SK-N-SH treated with all-trans-retinoic acid at 6 μM for 48 hours (cell line): ENCODE measurements at regions not wholly inside any gene's neighbourhood (a gene's known extent, or its start where the extent isn't known, plus 50 kb on each side); places are given as distances from the start of the nearest gene placed in this dataset.

Experiments
- ATAC-seq: fragments of 200-7000 bp; cut with Tn5 transposase; 3 replicates; pipeline ENCODE4 v1.9.1; 2020; ENCODE audit warnings: mild to moderate bottlenecking, moderate library complexity
- ARNTL ChIP-seq: fragments of 450-650 bp; formaldehyde crosslinking; IDR thresholded peaks from 2 replicates; pipeline ENCODE4 v1.5.0; 2020; ENCODE audit warnings: low read depth, mild to moderate bottlenecking, moderate library complexity, borderline replicate concordance
- BACH2 ChIP-seq: fragments of 250-450 bp; sonication (Bioruptor Pico); IDR thresholded peaks from 2 replicates; pipeline ENCODE4 v1.9.0; 2021; ENCODE audit warnings: mild to moderate bottlenecking, borderline replicate concordance
- CSDC2 ChIP-seq: fragments of 250-450 bp; sonication (Bioruptor Pico); IDR thresholded peaks from 2 replicates; pipeline ENCODE4 v1.5.0; 2020; ENCODE audit warnings: mild to moderate bottlenecking, moderate library complexity
- ESRRG ChIP-seq: fragments of 250-450 bp; sonication (Bioruptor Pico); IDR thresholded peaks from 2 replicates; pipeline ENCODE4 v1.6.1; 2021; ENCODE audit warnings: mild to moderate bottlenecking
- GLIS3 ChIP-seq: fragments of 250-450 bp; sonication (Bioruptor Pico); IDR thresholded peaks from 2 replicates; pipeline ENCODE4 v1.5.0; 2020; ENCODE audit warnings: mild to moderate bottlenecking, moderate library complexity
- ISL1 ChIP-seq: fragments of 250-450 bp; sonication (Bioruptor Pico); IDR thresholded peaks from 2 replicates; pipeline ENCODE4 v2.1.2; 2022; ENCODE audit warnings: mild to moderate bottlenecking, moderate library complexity
- OSR1 ChIP-seq: fragments of 250-450 bp; sonication (Bioruptor Pico); IDR thresholded peaks from 2 replicates; pipeline ENCODE4 v1.8.0; 2022; ENCODE audit warnings: moderate library complexity, mild to moderate bottlenecking, inconsistent platforms
- PPARA ChIP-seq: fragments of 250-450 bp; sonication (Bioruptor Pico); IDR thresholded peaks from 2 replicates; pipeline ENCODE4 v1.5.0; 2020; ENCODE audit warnings: mild to moderate bottlenecking, borderline replicate concordance
- RARB ChIP-seq: fragments of 250-450 bp; sonication (Bioruptor Pico); IDR thresholded peaks from 2 replicates; pipeline ENCODE4 v1.8.0; 2021; ENCODE audit warnings: mild to moderate bottlenecking, moderate library complexity
- SNAI2 ChIP-seq: fragments of 250-450 bp; sonication (Bioruptor Pico); IDR thresholded peaks from 2 replicates; pipeline ENCODE4 v1.5.0; 2020; ENCODE audit warnings: mild to moderate bottlenecking, moderate library complexity
- TCF4 ChIP-seq: fragments of 250-450 bp; sonication (Bioruptor Pico); IDR thresholded peaks from 2 replicates; pipeline ENCODE4 v1.8.0; 2021; ENCODE audit warnings: mild to moderate bottlenecking, moderate library complexity, borderline replicate concordance
- TOX ChIP-seq: fragments of 250-450 bp; sonication (Bioruptor Pico); IDR thresholded peaks from 2 replicates; pipeline ENCODE4 v1.8.0; 2021; ENCODE audit warnings: mild to moderate bottlenecking, moderate library complexity, borderline replicate concordance
- ZC3H10 ChIP-seq: fragments of 250-450 bp; sonication (Bioruptor Pico); IDR thresholded peaks from 2 replicates; pipeline ENCODE4 v1.5.1; 2021; ENCODE audit warnings: mild to moderate bottlenecking, moderate library complexity
- ZFP3 ChIP-seq: fragments of 250-450 bp; sonication (Bioruptor Pico); IDR thresholded peaks from 2 replicates; pipeline ENCODE4 v1.5.0; 2020; ENCODE audit warnings: mild to moderate bottlenecking, moderate library complexity
- ZFP30 ChIP-seq: fragments of 450-650 bp; formaldehyde crosslinking; IDR thresholded peaks from 2 replicates; pipeline ENCODE4 v1.5.0; 2022; ENCODE audit warnings: mild to moderate bottlenecking, moderate library complexity
- ZNF565 ChIP-seq: fragments of 450-650 bp; formaldehyde crosslinking; conservative IDR thresholded peaks from 2 replicates; pipeline ENCODE4 v1.5.0; 2020; ENCODE audit warnings: low read depth, mild to moderate bottlenecking, moderate library complexity
- ZNF70 ChIP-seq: fragments of 450-650 bp; formaldehyde crosslinking; IDR thresholded peaks from 2 replicates; pipeline ENCODE4 v1.5.0; 2020; ENCODE audit warnings: mild to moderate bottlenecking, moderate library complexity
- ZNF8 ChIP-seq: fragments of 450-650 bp; formaldehyde crosslinking; IDR thresholded peaks from 2 replicates; pipeline ENCODE4 v1.5.0; 2020; ENCODE audit warnings: mild to moderate bottlenecking, moderate library complexity
- TF ChIP-seq, protein P1 (sequence below): fragments of 250-450 bp; sonication (Bioruptor Pico); IDR thresholded peaks from 2 replicates; pipeline ENCODE4 v1.8.0; 2021; ENCODE audit warnings: low read depth, mild to moderate bottlenecking, moderate library complexity, borderline replicate concordance
- TF ChIP-seq, protein P2 (sequence below): fragments of 250-450 bp; sonication (Bioruptor Pico); IDR thresholded peaks from 2 replicates; pipeline ENCODE4 v1.5.0; 2020; ENCODE audit warnings: mild to moderate bottlenecking, moderate library complexity
- TF ChIP-seq, protein P3 (sequence below): fragments of 250-450 bp; sonication (Bioruptor Pico); IDR thresholded peaks from 2 replicates; pipeline ENCODE4 v1.8.0; 2020; ENCODE audit warnings: mild to moderate bottlenecking, moderate library complexity, borderline replicate concordance
- TF ChIP-seq, protein P4 (sequence below): fragments of 250-450 bp; sonication (Bioruptor Pico); IDR thresholded peaks from 2 replicates; pipeline ENCODE4 v1.5.1; 2020; ENCODE audit warnings: low read depth, mild to moderate bottlenecking, moderate library complexity
- TF ChIP-seq, protein P5 (sequence below): fragments of 250-450 bp; sonication (Bioruptor Pico); IDR thresholded peaks from 2 replicates; pipeline ENCODE4 v1.5.1; 2021; ENCODE audit warnings: mild to moderate bottlenecking, moderate library complexity

DNA sequence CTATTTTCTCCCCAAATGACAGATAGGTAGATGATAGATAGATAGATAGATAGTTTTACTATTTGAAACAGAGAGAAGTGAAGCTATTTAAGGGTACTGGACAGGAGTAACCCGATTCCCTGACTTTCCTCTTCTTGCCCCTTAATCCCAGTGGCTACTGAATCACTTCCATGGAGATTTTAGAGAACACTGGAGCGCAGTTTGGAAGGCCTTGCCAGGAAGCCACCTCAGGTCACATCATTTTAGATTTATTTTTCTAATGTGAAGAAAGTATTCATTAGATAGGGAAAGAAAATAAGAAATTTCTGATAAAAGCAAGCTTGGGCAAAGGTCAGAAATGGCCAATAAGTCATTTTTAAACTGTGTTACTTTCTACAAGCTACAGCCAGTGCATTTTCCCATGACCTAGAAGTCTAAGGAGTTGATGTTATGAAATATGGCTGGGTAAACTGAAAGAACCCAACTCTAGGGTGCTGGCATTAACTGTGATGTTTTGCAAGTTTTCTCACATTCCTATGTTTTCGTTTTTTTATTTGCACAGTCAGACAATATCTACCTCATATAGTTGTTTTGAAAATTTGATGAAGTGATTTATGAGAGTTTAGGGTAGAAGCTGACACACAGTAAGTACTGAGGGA lies 544.7 kb upstream of the PTGER4 start:
- no peak for ATAC-seq

DNA sequence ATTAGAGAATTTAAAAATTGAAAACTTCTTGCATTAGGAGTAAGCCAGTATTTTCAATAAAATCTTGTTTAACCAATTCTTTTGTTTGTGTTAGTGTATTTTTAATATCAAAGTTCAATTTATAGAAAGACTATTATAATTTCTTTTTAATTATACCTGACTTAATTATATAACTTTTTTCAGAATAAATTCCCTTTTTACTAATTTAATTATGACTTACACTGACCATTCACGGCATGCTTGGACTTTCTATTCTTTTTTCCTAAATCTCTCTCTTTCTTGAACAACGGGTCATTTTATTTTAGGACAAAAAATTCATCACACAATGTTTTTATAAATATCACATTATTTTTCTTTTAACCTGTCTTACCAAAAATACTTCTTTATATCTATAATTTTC lies 555.3 kb upstream of the PTGER4 start:
- no peak for ATAC-seq
- TF ChIP-seq ZFP30 (CRISPR knock-in tag): no peak
- TF ChIP-seq ZNF70 (CRISPR knock-in tag): no peak
- TF ChIP-seq ZFP3: no peak
- TF ChIP-seq CSDC2 (CRISPR knock-in tag): no peak
- no peak for TF ChIP-seq ESRRG (CRISPR knock-in tag)
- TF ChIP-seq SNAI2 (CRISPR knock-in tag): no peak
- TF ChIP-seq, protein P1, sequence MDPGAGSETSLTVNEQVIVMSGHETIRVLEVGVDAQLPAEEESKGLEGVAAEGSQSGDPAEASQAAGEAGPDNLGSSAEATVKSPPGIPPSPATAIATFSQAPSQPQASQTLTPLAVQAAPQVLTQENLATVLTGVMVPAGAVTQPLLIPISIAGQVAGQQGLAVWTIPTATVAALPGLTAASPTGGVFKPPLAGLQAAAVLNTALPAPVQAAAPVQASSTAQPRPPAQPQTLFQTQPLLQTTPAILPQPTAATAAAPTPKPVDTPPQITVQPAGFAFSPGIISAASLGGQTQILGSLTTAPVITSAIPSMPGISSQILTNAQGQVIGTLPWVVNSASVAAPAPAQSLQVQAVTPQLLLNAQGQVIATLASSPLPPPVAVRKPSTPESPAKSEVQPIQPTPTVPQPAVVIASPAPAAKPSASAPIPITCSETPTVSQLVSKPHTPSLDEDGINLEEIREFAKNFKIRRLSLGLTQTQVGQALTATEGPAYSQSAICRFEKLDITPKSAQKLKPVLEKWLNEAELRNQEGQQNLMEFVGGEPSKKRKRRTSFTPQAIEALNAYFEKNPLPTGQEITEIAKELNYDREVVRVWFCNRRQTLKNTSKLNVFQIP (CRISPR knock-in tag): no peak
- no peak for TF ChIP-seq ARNTL (CRISPR knock-in tag)
- TF ChIP-seq, protein P2, sequence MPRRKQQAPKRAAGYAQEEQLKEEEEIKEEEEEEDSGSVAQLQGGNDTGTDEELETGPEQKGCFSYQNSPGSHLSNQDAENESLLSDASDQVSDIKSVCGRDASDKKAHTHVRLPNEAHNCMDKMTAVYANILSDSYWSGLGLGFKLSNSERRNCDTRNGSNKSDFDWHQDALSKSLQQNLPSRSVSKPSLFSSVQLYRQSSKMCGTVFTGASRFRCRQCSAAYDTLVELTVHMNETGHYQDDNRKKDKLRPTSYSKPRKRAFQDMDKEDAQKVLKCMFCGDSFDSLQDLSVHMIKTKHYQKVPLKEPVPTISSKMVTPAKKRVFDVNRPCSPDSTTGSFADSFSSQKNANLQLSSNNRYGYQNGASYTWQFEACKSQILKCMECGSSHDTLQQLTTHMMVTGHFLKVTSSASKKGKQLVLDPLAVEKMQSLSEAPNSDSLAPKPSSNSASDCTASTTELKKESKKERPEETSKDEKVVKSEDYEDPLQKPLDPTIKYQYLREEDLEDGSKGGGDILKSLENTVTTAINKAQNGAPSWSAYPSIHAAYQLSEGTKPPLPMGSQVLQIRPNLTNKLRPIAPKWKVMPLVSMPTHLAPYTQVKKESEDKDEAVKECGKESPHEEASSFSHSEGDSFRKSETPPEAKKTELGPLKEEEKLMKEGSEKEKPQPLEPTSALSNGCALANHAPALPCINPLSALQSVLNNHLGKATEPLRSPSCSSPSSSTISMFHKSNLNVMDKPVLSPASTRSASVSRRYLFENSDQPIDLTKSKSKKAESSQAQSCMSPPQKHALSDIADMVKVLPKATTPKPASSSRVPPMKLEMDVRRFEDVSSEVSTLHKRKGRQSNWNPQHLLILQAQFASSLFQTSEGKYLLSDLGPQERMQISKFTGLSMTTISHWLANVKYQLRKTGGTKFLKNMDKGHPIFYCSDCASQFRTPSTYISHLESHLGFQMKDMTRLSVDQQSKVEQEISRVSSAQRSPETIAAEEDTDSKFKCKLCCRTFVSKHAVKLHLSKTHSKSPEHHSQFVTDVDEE (CRISPR knock-in tag): no peak
- no peak for TF ChIP-seq ISL1 (CRISPR knock-in tag)
- TF ChIP-seq OSR1: no peak
- TF ChIP-seq ZNF8 (CRISPR knock-in tag): no peak
- TF ChIP-seq BACH2 (CRISPR knock-in tag): no peak
- TF ChIP-seq, protein P3, sequence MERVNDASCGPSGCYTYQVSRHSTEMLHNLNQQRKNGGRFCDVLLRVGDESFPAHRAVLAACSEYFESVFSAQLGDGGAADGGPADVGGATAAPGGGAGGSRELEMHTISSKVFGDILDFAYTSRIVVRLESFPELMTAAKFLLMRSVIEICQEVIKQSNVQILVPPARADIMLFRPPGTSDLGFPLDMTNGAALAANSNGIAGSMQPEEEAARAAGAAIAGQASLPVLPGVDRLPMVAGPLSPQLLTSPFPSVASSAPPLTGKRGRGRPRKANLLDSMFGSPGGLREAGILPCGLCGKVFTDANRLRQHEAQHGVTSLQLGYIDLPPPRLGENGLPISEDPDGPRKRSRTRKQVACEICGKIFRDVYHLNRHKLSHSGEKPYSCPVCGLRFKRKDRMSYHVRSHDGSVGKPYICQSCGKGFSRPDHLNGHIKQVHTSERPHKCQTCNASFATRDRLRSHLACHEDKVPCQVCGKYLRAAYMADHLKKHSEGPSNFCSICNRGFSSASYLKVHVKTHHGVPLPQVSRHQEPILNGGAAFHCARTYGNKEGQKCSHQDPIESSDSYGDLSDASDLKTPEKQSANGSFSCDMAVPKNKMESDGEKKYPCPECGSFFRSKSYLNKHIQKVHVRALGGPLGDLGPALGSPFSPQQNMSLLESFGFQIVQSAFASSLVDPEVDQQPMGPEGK (CRISPR knock-in tag): no peak

More for the DNA sequence above, 544.7 kb upstream of the PTGER4 start:
- no peak for TF ChIP-seq ZNF70 (CRISPR knock-in tag)
- TF ChIP-seq ARNTL (CRISPR knock-in tag): no peak
- TF ChIP-seq, protein P4, sequence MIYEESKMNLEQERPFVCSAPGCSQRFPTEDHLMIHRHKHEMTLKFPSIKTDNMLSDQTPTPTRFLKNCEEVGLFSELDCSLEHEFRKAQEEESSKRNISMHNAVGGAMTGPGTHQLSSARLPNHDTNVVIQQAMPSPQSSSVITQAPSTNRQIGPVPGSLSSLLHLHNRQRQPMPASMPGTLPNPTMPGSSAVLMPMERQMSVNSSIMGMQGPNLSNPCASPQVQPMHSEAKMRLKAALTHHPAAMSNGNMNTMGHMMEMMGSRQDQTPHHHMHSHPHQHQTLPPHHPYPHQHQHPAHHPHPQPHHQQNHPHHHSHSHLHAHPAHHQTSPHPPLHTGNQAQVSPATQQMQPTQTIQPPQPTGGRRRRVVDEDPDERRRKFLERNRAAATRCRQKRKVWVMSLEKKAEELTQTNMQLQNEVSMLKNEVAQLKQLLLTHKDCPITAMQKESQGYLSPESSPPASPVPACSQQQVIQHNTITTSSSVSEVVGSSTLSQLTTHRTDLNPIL (CRISPR knock-in tag): no peak
- TF ChIP-seq CSDC2 (CRISPR knock-in tag): no peak
- no peak for TF ChIP-seq ZFP3
- TF ChIP-seq ZNF565 (CRISPR knock-in tag): no peak
- TF ChIP-seq TOX: no peak
- TF ChIP-seq ZC3H10 (CRISPR knock-in tag): no peak
- no peak for TF ChIP-seq TCF4
- TF ChIP-seq ZFP30 (CRISPR knock-in tag): no peak
- TF ChIP-seq, protein P3 (CRISPR knock-in tag): no peak
- no peak for TF ChIP-seq GLIS3 (CRISPR knock-in tag)
- TF ChIP-seq, protein P5, sequence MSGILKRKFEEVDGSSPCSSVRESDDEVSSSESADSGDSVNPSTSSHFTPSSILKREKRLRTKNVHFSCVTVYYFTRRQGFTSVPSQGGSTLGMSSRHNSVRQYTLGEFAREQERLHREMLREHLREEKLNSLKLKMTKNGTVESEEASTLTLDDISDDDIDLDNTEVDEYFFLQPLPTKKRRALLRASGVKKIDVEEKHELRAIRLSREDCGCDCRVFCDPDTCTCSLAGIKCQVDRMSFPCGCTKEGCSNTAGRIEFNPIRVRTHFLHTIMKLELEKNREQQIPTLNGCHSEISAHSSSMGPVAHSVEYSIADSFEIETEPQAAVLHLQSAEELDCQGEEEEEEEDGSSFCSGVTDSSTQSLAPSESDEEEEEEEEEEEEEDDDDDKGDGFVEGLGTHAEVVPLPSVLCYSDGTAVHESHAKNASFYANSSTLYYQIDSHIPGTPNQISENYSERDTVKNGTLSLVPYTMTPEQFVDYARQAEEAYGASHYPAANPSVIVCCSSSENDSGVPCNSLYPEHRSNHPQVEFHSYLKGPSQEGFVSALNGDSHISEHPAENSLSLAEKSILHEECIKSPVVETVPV (CRISPR knock-in tag): no peak
- no peak for TF ChIP-seq RARB (CRISPR knock-in tag)
- no peak for TF ChIP-seq OSR1
- no peak for TF ChIP-seq PPARA (CRISPR knock-in tag)
- TF ChIP-seq, protein P2 (CRISPR knock-in tag): no peak
- no peak for TF ChIP-seq ESRRG (CRISPR knock-in tag)
- no peak for TF ChIP-seq BACH2 (CRISPR knock-in tag)
- no peak for TF ChIP-seq ZNF8 (CRISPR knock-in tag)
